ENCODE measurements at regions not wholly inside any gene's neighbourhood (a gene's known extent, or its start where the extent isn't known, plus 50 kb on each side); places are given as distances from the start of the nearest gene placed in this dataset.

GRCh38 chr12:67447180-67447579 is 178.0 kb downstream of the CAND1 start:
- no peak overlapping the region for H3K4ac ChIP-seq (ENCODE audit: low read depth, low read length)

More at GRCh38 chr12:67447180-67447579, 178.0 kb downstream of the CAND1 start:
- DNase-seq = no peak
- TF ChIP-seq CTCF (conservative IDR thresholded peaks at IDR 0.05) = no peak
- Histone ChIP-seq H2BK20ac (ENCODE audit: low read depth, low read length, poor library complexity, severe bottlenecking) (no peak overlapping the region), H4K8ac (replicated peaks; ENCODE audit: insufficient read length, low read depth, low read length) (no peak overlapping the region), H2BK5ac (ENCODE audit: insufficient read length, low read length) (no peak overlapping the region), H3K4me1 (ENCODE audit: insufficient read depth, low read length) (no peaks in the 10 kb centered on the region), H2BK120ac (ENCODE audit: low read depth, low read length, poor library complexity, severe bottlenecking) (no peak overlapping the region), H3K9me3 (ENCODE audit: control insufficient read depth, low read depth, low read length) (no peaks in the 10 kb centered on the region), H2BK12ac (ENCODE audit: insufficient read length, low read depth, low read length) (no peak overlapping the region), H2BK15ac (ENCODE audit: low read depth, low read length) (no peak overlapping the region), H4K5ac (ENCODE audit: insufficient read length, low read depth, low read length) (no peak overlapping the region), H3K79me1 (ENCODE audit: insufficient read depth, low read depth, low read length, poor library complexity, severe bottlenecking) (no peaks in the 10 kb centered on the region), H3T11ph (ENCODE audit: low read length) (no peak overlapping the region), H3K9ac (ENCODE audit: extremely low read depth, insufficient read length, low read length) (no peak overlapping the region), H3K27ac (ENCODE audit: insufficient read length, low read depth, low read length) (no peak overlapping the region), H2AK5ac (ENCODE audit: insufficient read length, low read length) (no peak overlapping the region), H3K18ac (ENCODE audit: insufficient read length, low read depth, low read length) (no peak overlapping the region), H2AFZ (ENCODE audit: low read length) (no peak overlapping the region), H3K56ac (ENCODE audit: insufficient read length, low read depth, low read length) (no peak overlapping the region), H3K23me2 (ENCODE audit: insufficient read length, low read depth, low read length, poor library complexity, severe bottlenecking) (no peaks in the 10 kb centered on the region), H4K20me1 (ENCODE audit: control insufficient read depth, insufficient read depth, insufficient read length) (no peaks in the 10 kb centered on the region), H3K4me2 (ENCODE audit: insufficient read depth, insufficient read length, low read length) (no peak overlapping the region), H3K27me3 (ENCODE audit: insufficient read depth, low read length) (no peaks in the 10 kb centered on the region; the same call in 1 of the 2 replicates), H3K14ac (ENCODE audit: insufficient read depth, low read length) (no peak overlapping the region), H3K79me2 (ENCODE audit: insufficient read depth, low read length) (no peaks in the 10 kb centered on the region), H4K91ac (ENCODE audit: insufficient read length, low read depth, low read length) (no peak overlapping the region), H3K23ac (ENCODE audit: insufficient read length, low read depth, low read length) (no peak overlapping the region)
- no peak overlapping the region for H3K27ac Mint-ChIP-seq
- H3K27me3 Mint-ChIP-seq (ENCODE audit: low read depth) = no peaks in the 10 kb centered on the region
- H3K9me3 Mint-ChIP-seq = peaks cover 10 to 20% of the 10 kb centered on the region in 2 experiments
- peaks cover 6 to 19% (median 9%) of the 10 kb centered on the region in 3 experiments; a peak in 6 of 7 replicates for H3K36me3 Mint-ChIP-seq (ENCODE audit: insufficient read depth in 1 of 3, low read depth in 3 of 3)
- peaks cover 20 to 22% of the 10 kb centered on the region in 2 experiments for H3K4me1 Mint-ChIP-seq
- H3K4me3 Mint-ChIP-seq = no peak overlapping the region
